ENCODE measurements at regions not wholly inside any gene's neighbourhood (a gene's known extent, or its start where the extent isn't known, plus 50 kb on each side); places are given as distances from the start of the nearest gene placed in this dataset.

GRCh38 chr4:106495476-106495875 lies 126.9 kb upstream of the GIMD1 start:
- TF ChIP-seq, protein P1, sequence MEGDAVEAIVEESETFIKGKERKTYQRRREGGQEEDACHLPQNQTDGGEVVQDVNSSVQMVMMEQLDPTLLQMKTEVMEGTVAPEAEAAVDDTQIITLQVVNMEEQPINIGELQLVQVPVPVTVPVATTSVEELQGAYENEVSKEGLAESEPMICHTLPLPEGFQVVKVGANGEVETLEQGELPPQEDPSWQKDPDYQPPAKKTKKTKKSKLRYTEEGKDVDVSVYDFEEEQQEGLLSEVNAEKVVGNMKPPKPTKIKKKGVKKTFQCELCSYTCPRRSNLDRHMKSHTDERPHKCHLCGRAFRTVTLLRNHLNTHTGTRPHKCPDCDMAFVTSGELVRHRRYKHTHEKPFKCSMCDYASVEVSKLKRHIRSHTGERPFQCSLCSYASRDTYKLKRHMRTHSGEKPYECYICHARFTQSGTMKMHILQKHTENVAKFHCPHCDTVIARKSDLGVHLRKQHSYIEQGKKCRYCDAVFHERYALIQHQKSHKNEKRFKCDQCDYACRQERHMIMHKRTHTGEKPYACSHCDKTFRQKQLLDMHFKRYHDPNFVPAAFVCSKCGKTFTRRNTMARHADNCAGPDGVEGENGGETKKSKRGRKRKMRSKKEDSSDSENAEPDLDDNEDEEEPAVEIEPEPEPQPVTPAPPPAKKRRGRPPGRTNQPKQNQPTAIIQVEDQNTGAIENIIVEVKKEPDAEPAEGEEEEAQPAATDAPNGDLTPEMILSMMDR (IDR thresholded peaks at IDR 0.05) = no peak
- TF ChIP-seq POLR2A (IDR thresholded peaks at IDR 0.05) (no peak), EP300 (IDR thresholded peaks at IDR 0.05) (no peak), POLR2AphosphoS5 (IDR thresholded peaks at IDR 0.05) (no peak)

All from upper lobe of left lung (tissue), 4 donors.